ENCODE measurements at regions not wholly inside any gene's neighbourhood (a gene's known extent, or its start where the extent isn't known, plus 50 kb on each side); places are given as distances from the start of the nearest gene placed in this dataset.

DNA sequence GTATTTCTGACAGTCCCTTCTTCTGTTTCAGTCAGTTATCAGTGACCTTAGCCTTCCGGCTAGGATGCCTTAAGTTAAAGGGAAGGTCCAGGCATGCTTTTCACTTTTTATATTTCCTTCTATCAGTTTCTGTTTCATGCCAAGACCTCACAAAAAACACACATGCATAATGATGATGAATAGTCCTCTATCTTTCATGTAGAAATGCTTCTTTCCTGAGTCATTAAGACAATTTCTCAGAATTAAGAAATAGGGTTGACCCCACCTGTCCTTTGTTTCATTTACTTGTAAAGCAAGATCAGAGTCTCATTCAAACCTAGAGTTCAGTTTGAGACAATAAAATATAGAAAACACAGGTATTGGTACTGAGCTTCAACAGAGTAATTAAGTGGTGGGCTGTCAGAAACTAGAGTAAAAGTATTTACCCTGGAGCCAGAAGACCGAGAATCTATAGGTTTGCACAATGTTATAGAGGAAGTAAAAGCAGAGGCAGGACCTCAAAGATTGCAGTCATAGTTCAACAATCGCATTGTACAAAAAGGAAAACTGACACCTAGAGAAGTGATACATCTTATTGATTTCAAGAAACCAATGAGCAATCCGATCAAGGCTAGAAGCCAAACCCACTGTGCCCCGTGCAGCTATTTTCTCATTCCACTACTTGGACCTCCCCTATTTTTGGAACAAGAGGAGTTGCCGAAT is 118.7 kb upstream of the PUM3 start:
- H3K56ac ChIP-seq (replicated peaks; ENCODE audit: insufficient read length, low read depth, low read length): no peak overlapping the region
- no peak overlapping the region for H2BK20ac ChIP-seq (ENCODE audit: low read length)
- DNase-seq (ENCODE audit: low read depth in 1 of 2, low spot score in 2 of 2) (no peak), FAIRE-seq (no peak)
- H3K23me2 ChIP-seq (ENCODE audit: low read depth, low read length): no peaks in the 10 kb centered on the region
- no peak overlapping the region for H3K18ac ChIP-seq (ENCODE audit: extremely low read depth, low read length)
- H3K36me3 ChIP-seq (ENCODE audit: control insufficient read depth in 2 of 4, insufficient read depth in 4 of 4, low read length in 3 of 4): no peaks in the 10 kb centered on the region
- no peak overlapping the region for H3K4me2 ChIP-seq (ENCODE audit: insufficient read depth in 1 of 2, low read depth in 2 of 2, low read length in 2 of 2)
- WGBS, 2 experiments (ENCODE audit: extremely low coverage in 1 of 2, insufficient coverage in 1 of 2, insufficient read length in 1 of 2, insufficient replicate concordance in 2 of 2, low coverage in 1 of 2, low lambda C conversion rate in 2 of 2, missing lambda C conversion rate in 1 of 2): 96% methylated on average over 6 of the region's 6 CpGs; no CpG with 5 or more reads in 1 of the 2 experiments
- no peak overlapping the region for H3K27ac ChIP-seq (ENCODE audit: low read depth, low read length)
- H4K20me1 ChIP-seq (replicated peaks in 1 of 2; ENCODE audit: control insufficient read depth in 1 of 2, insufficient read depth in 2 of 2, low read length in 2 of 2): no peaks in the 10 kb centered on the region
- H3K27me3 ChIP-seq (replicated peaks in 1 of 4; ENCODE audit: control insufficient read depth in 3 of 4, extremely low read depth in 1 of 4, insufficient read depth in 3 of 4, low read length in 3 of 4): no peaks in the 10 kb centered on the region; a peak in 1 of 7 replicates
- H2BK120ac ChIP-seq (replicated peaks; ENCODE audit: low read depth, low read length): no peak overlapping the region
- CTCF ChIA-PET (ENCODE audit: partially characterized antibody): interaction anchor here (1.2 kb wide), 1 partner anchor 19 kb away, joined by 3 read pairs; no protein-coding TSS in a partner anchor
- no peak overlapping the region for H4K8ac ChIP-seq (ENCODE audit: extremely low read depth, insufficient read depth, low read length)
- no peak overlapping the region for H2BK15ac ChIP-seq (ENCODE audit: low read length)
- TF ChIP-seq JUND (IDR thresholded peaks at IDR 0.05; ENCODE audit: low read length) (no peak), CBX5 (IDR thresholded peaks at IDR 0.05; ENCODE audit: low read depth, low read length) (no peak), EGR1 (IDR thresholded peaks at IDR 0.05; ENCODE audit: borderline replicate concordance, low read depth, low read length) (no peak), POLR2AphosphoS5 (IDR thresholded peaks at IDR 0.05; ENCODE audit: low read depth, low read length) (no peak), NRF1 (IDR thresholded peaks at IDR 0.05; ENCODE audit: low read depth, low read length) (no peak), SP1 (IDR thresholded peaks at IDR 0.05; ENCODE audit: low read depth, low read length) (no peak), EP300 (IDR thresholded peaks at IDR 0.05; ENCODE audit: borderline replicate concordance in 1 of 2, low read depth in 2 of 2, low read length in 2 of 2) (no peak), BCL11A (IDR thresholded peaks at IDR 0.05; ENCODE audit: low read depth in 2 of 2, low read length in 2 of 2) (no peak), NANOG (IDR thresholded peaks at IDR 0.05; ENCODE audit: insufficient read depth, low read depth, low read length, poor library complexity, severe bottlenecking) (no peak), KDM1A (IDR thresholded peaks at IDR 0.05; ENCODE audit: borderline replicate concordance, low read length) (no peak), ASH2L (IDR thresholded peaks at IDR 0.05; ENCODE audit: low read length) (no peak)
- no peak overlapping the region for H3K4me3 ChIP-seq (ENCODE audit: extremely low read depth in 1 of 4, insufficient read depth in 2 of 4, low read depth in 3 of 4, low read length in 4 of 4)
- no peak overlapping the region for H4K5ac ChIP-seq (ENCODE audit: insufficient read length, low read depth, low read length)
- no peak overlapping the region for H3K4ac ChIP-seq (replicated peaks; ENCODE audit: insufficient read length, low read depth, low read length)
- no peaks in the 10 kb centered on the region for H3K79me2 ChIP-seq (ENCODE audit: control insufficient read depth in 1 of 2, insufficient read depth in 2 of 2, low read length in 2 of 2)
- no peak overlapping the region for H2AK5ac ChIP-seq (ENCODE audit: low read depth, low read length)
- no peaks in the 10 kb centered on the region for H3K79me1 ChIP-seq (ENCODE audit: low read depth, low read length)
- POLR2A ChIA-PET (ENCODE audit: partially characterized antibody): no interaction called here
- H2BK12ac ChIP-seq (ENCODE audit: low read depth, low read length): no peak overlapping the region
- H3K4me1 ChIP-seq (replicated peaks in 1 of 4; ENCODE audit: control insufficient read depth in 3 of 4, insufficient read depth in 4 of 4, low read length in 3 of 4): no peaks in the 10 kb centered on the region
- no peaks in the 10 kb centered on the region for H3K9me3 ChIP-seq (ENCODE audit: insufficient read depth in 2 of 2, low read depth in 1 of 2, low read length in 1 of 2)
- H3K14ac ChIP-seq (ENCODE audit: insufficient read length): no peak overlapping the region
- H2AFZ ChIP-seq (ENCODE audit: low read length): no peak overlapping the region
- no peak overlapping the region for H3K9ac ChIP-seq (replicated peaks in 1 of 4; ENCODE audit: extremely low read depth in 1 of 4, low read depth in 3 of 4, low read length in 3 of 4)
- H2BK5ac ChIP-seq (ENCODE audit: low read depth, low read length): no peak overlapping the region
- no peak overlapping the region for H3K23ac ChIP-seq (ENCODE audit: insufficient read length)
- H4K91ac ChIP-seq (replicated peaks; ENCODE audit: insufficient read length, low read length): no peak overlapping the region
